GM12878 (cell line): ENCODE measurements at regions not wholly inside any gene's neighbourhood (a gene's known extent, or its start where the extent isn't known, plus 50 kb on each side); places are given as distances from the start of the nearest gene placed in this dataset.

ENCODE experiments used
- ATAC-seq: fragments of 200-7000 bp; cut with Tn5 transposase; 3 replicates; pipeline ENCODE4 v1.9.1; 2020; ENCODE audit warnings: mild to moderate bottlenecking, moderate library complexity
- BruUV-seq: library from RNA; stranded (reverse); fragments of 400-500 nt; replicated peaks from 2 replicates; lab custom pipeline; 2021; lab: Mats Ljungman, UMichigan
- CTCF ChIA-PET: fragments of 300-600 bp; sonication (Branson Sonifier 250); formaldehyde crosslinking; extraction: SDS; loops from one replicate; lab custom pipeline; 2021; ENCODE audit warnings: inconsistent platforms; lab: Yijun Ruan, JAX
- POLR2A ChIA-PET: fragments of 350-600 bp; formaldehyde crosslinking; extraction: SDS; loops from one replicate; lab custom pipeline; 2021; ENCODE audit warnings: inconsistent platforms; lab: Charles Lee
- RAD21 ChIA-PET: fragments of 300-600 bp; sonication (Branson Sonifier 250); formaldehyde crosslinking; loops from one replicate; lab custom pipeline; 2023; ENCODE audit warnings: antibody characterized with exemption; ENCODE audit not compliant: unreplicated experiment; lab: Charles Lee
- SMC1A ChIA-PET: fragments of 300-600 bp; sonication (Branson Sonifier 250); formaldehyde crosslinking; loops from one replicate; lab custom pipeline; 2023; ENCODE audit not compliant: unreplicated experiment, uncharacterized antibody; lab: Charles Lee
- DNase-seq: peaks from one replicate; pipeline ENCODE4 v3.0.0-alpha.2; 2011; ENCODE audit warnings: low read depth, low spot score
- FAIRE-seq: peaks from 3 replicates; lab custom pipeline; 2011; peaks lifted over from hg19 to GRCh38; lab: Jason Lieb, UNC
- H2AFZ ChIP-seq: 2 replicates; pipeline ENCODE4 v1.6.0; 2011; ENCODE audit warnings: low read depth, low read length, control low read depth; ENCODE audit not compliant: control insufficient read depth
- H3K27ac ChIP-seq: 2 replicates; pipeline ENCODE4 v1.5.1; 2011; ENCODE audit warnings: control low read depth; ENCODE audit not compliant: control insufficient read depth, insufficient read depth
- H3K27me3 ChIP-seq, 2 experiments: replicated peaks in 1 of 2; 2 replicates each; pipeline versions ENCODE4 v1.6.0 to v1.6.1; 2011; ENCODE audit warnings: low read length in 1 of 2; ENCODE audit not compliant: control insufficient read depth in 2 of 2, insufficient read depth in 2 of 2
- H3K36me3 ChIP-seq, 2 experiments: 2 replicates each; pipeline ENCODE4 v1.5.1; 2011; ENCODE audit warnings: low read length in 1 of 2; ENCODE audit not compliant: control insufficient read depth in 2 of 2, insufficient read depth in 2 of 2
- H3K4me1 ChIP-seq: 2 replicates; pipeline ENCODE4 v1.6.1; 2011; ENCODE audit warnings: mild to moderate bottlenecking, low read length, moderate library complexity, mixed read lengths; ENCODE audit not compliant: control insufficient read depth, insufficient read depth
- H3K4me2 ChIP-seq: 2 replicates; pipeline ENCODE4 v1.6.0; 2011; ENCODE audit warnings: control low read depth; ENCODE audit not compliant: control insufficient read depth, insufficient read depth
- H3K4me3 ChIP-seq: fragments of 200-600 bp; sonication (generic); 2 replicates; pipeline ENCODE4 v1.5.1; 2016
- H3K79me2 ChIP-seq: 2 replicates; pipeline ENCODE4 v1.6.0; 2011; ENCODE audit warnings: low read length; ENCODE audit not compliant: control insufficient read depth, insufficient read depth
- H3K9ac ChIP-seq: 2 replicates; pipeline ENCODE4 v1.8.0; 2011; ENCODE audit warnings: low read length, control low read depth, mixed read lengths; ENCODE audit not compliant: control insufficient read depth, insufficient read depth
- H3K9me3 ChIP-seq: replicated peaks from 3 replicates; pipeline ENCODE4 v1.5.1; 2011; ENCODE audit warnings: mild to moderate bottlenecking, low read length; ENCODE audit not compliant: control insufficient read depth, insufficient read depth
- H4K20me1 ChIP-seq: 2 replicates; pipeline ENCODE4 v1.6.0; 2011; ENCODE audit not compliant: control insufficient read depth, insufficient read depth
- BCLAF1 ChIP-seq: fragments of 450-650 bp; IDR thresholded peaks from 2 replicates; pipeline ENCODE4 v1.6.1; 2017; ENCODE audit warnings: antibody characterized with exemption, mild to moderate bottlenecking, moderate library complexity
- BRCA1 ChIP-seq: IDR thresholded peaks from 2 replicates; pipeline ENCODE4 v1.6.1; 2011; ENCODE audit warnings: low read depth, low read length, improper control_type of control experiment
- CTCF ChIP-seq, 3 experiments: IDR thresholded peaks in 2 of 3; conservative IDR thresholded peaks in 1 of 3; 2 replicates each; pipeline ENCODE4 v1.5.1; 2011; ENCODE audit warnings: low read depth in 3 of 3, low read length in 3 of 3, mild to moderate bottlenecking in 3 of 3, control low read depth in 2 of 3, moderate library complexity in 2 of 3, inconsistent platforms in 1 of 3, mixed read lengths in 1 of 3; ENCODE audit not compliant: control insufficient read depth in 2 of 3, insufficient read depth in 1 of 3; ENCODE audit errors: extremely low read depth in 1 of 3
- E2F8 ChIP-seq: fragments of 450-650 bp; IDR thresholded peaks from 2 replicates; pipeline ENCODE4 v1.6.1; 2018; ENCODE audit warnings: mild to moderate bottlenecking, low read depth, moderate library complexity; ENCODE audit not compliant: partially characterized antibody
- ELK1 ChIP-seq: IDR thresholded peaks from 2 replicates; pipeline ENCODE4 v1.6.1; 2012; ENCODE audit warnings: low read depth, low read length, improper control_type of control experiment
- JUNB ChIP-seq: IDR thresholded peaks from 2 replicates; pipeline ENCODE4 v1.6.1; 2016; ENCODE audit warnings: antibody characterized with exemption, mild to moderate bottlenecking
- JUND ChIP-seq: IDR thresholded peaks from 2 replicates; pipeline ENCODE4 v1.6.1; 2012; ENCODE audit warnings: low read depth, mild to moderate bottlenecking, low read length, improper control_type of control experiment, moderate library complexity
- NR2C2 ChIP-seq: IDR thresholded peaks from 2 replicates; pipeline ENCODE4 v1.6.1; 2011; ENCODE audit warnings: borderline replicate concordance, low read depth; ENCODE audit not compliant: control insufficient read depth, insufficient read length
- RELA ChIP-seq: fragments of 450-650 bp; IDR thresholded peaks from 2 replicates; pipeline ENCODE4 v1.8.0; 2014; ENCODE audit warnings: borderline replicate concordance; ENCODE audit not compliant: partially characterized antibody
- TAF1 ChIP-seq: IDR thresholded peaks from 2 replicates; pipeline ENCODE4 v1.6.1; 2011; ENCODE audit warnings: mild to moderate bottlenecking, low read depth, low read length, borderline replicate concordance
- ZBTB4 ChIP-seq: fragments of 450-650 bp; formaldehyde crosslinking; IDR thresholded peaks from 2 replicates; pipeline ENCODE4 v1.4.0; 2022; ENCODE audit warnings: mild to moderate bottlenecking, moderate library complexity
- ZNF207 ChIP-seq: fragments of 450-650 bp; IDR thresholded peaks from 2 replicates; pipeline ENCODE4 v1.6.1; 2014; ENCODE audit warnings: antibody characterized with exemption, mild to moderate bottlenecking, borderline replicate concordance
- WGBS: methylation state at CpG from one replicate; pipeline ENCODE4 v1.1.6; 2016; ENCODE audit warnings: low lambda C conversion rate; ENCODE audit not compliant: insufficient replicate concordance, insufficient coverage; ENCODE audit errors: missing lambda C conversion rate; 5-methylcytosine and 5-hydroxymethylcytosine counted together
- in situ Hi-C: fragments of 300-500 bp; cut with MboI; formaldehyde crosslinking; loops from 9 replicates; pipeline ENCODE4 v1.14.3; 2018; ENCODE audit warnings: mixed read lengths
- intact Hi-C: fragments of 100-400 bp; cut with micrococcal nuclease; formaldehyde crosslinking; loops from one replicate; pipeline ENCODE4 v1.14.2; 2022; ENCODE audit not compliant: unreplicated experiment

- Histone ChIP-seq H3K4me1 (no peaks in the 10 kb centered on the region), H3K4me3 (no peak overlapping the region), H2AFZ (no peak overlapping the region), H3K9ac (no peak overlapping the region), H3K27ac (no peak overlapping the region), H4K20me1 (no peaks in the 10 kb centered on the region), H3K27me3 (no peaks in the 10 kb centered on the region), H3K36me3 (no peaks in the 10 kb centered on the region), H3K9me3 (no peaks in the 10 kb centered on the region; the same call in 2 of the 3 replicates), H3K4me2 (no peak overlapping the region), H3K79me2 (no peaks in the 10 kb centered on the region)
- FAIRE-seq (no peak), DNase-seq (no peak), ATAC-seq (no peak)
- ChIA-PET POLR2A (no interaction called here), CTCF (no interaction called here), SMC1A (no interaction called here), RAD21 (no interaction called here)
- BruUV-seq, result no TSS peak
- 17% methylated on average over 1 of the region's 1 CpG for WGBS
- in situ Hi-C loops, result no loop called here
- intact Hi-C loops, result no loop called here
- no peak for TF ChIP-seq ZBTB4
- TF ChIP-seq E2F8, result no peak
- TF ChIP-seq ZNF207, result no peak
- no peak for TF ChIP-seq JUND
- TF ChIP-seq ELK1, result no peak
- no peak for TF ChIP-seq TAF1
- TF ChIP-seq RELA, result no peak
- no peak for TF ChIP-seq CTCF (IDR thresholded peaks at IDR 0.05 in 2 of 3, conservative IDR thresholded peaks at IDR 0.05 in 1 of 3; ENCODE audit: control insufficient read depth in 2 of 3, extremely low read depth in 1 of 3, insufficient read depth in 1 of 3, low read depth in 3 of 3, low read length in 3 of 3)
- no peak for TF ChIP-seq NR2C2
- TF ChIP-seq BCLAF1, result no peak
- TF ChIP-seq BRCA1, result no peak
- no peak for TF ChIP-seq JUNB
Measured at GRCh38 chr1:238177351-238177750, 286.6 kb upstream of the ZP4 start.
